DMS 273 treated with DMSO at 0.1 percent for 48 hours (cell line): ENCODE measurements at regions not wholly inside any gene's neighbourhood (a gene's known extent, or its start where the extent isn't known, plus 50 kb on each side); places are given as distances from the start of the nearest gene placed in this dataset.

Source experiments
- DNase-seq: peaks from one replicate; lab custom pipeline; 2025; lab: John Stamatoyannopoulos, UW

GRCh38 chr18:40558706-40559392, 1396.2 kb upstream of the PIK3C3 start:
- no peak for DNase-seq

GRCh38 chr18:40555914-40556313, 1399.1 kb upstream of the PIK3C3 start:
- no peak for DNase-seq

- DNase-seq = no peak
These were observed 1402.0 kb upstream of the PIK3C3 start for GRCh38 chr18:40553029-40553428.

GRCh38 chr18:40546875-40547274, 1408.2 kb upstream of the PIK3C3 start:
- no peak for DNase-seq

GRCh38 chr18:40534723-40535122, 1420.3 kb upstream of the PIK3C3 start:
- no peak for DNase-seq

GRCh38 chr18:40532046-40532445, 1423.0 kb upstream of the PIK3C3 start:
- DNase-seq = no peak

- DNase-seq = no peak
These were observed 1424.0 kb upstream of the PIK3C3 start for GRCh38 chr18:40531051-40531450.

- no peak for DNase-seq
These were observed 1425.6 kb upstream of the PIK3C3 start for GRCh38 chr18:40529478-40529877.

GRCh38 chr18:40524881-40525280, 1430.2 kb upstream of the PIK3C3 start:
- DNase-seq = no peak

GRCh38 chr18:40523287-40523686, 1431.7 kb upstream of the PIK3C3 start:
- DNase-seq = no peak

- no peak for DNase-seq
These were observed 1454.0 kb upstream of the PIK3C3 start for GRCh38 chr18:40501026-40501425.

GRCh38 chr18:40494603-40495002, 1460.4 kb upstream of the PIK3C3 start:
- DNase-seq = no peak

GRCh38 chr18:40493316-40493715, 1461.7 kb upstream of the PIK3C3 start:
- DNase-seq = no peak

- DNase-seq = no peak
These were observed 1465.7 kb upstream of the PIK3C3 start for GRCh38 chr18:40489301-40489700.

- DNase-seq = no peak
These were observed 1469.7 kb upstream of the PIK3C3 start for GRCh38 chr18:40485318-40485717.

- DNase-seq = no peak
These were observed 1481.6 kb upstream of the PIK3C3 start for GRCh38 chr18:40473221-40474029.

GRCh38 chr18:40470723-40471122, 1484.3 kb upstream of the PIK3C3 start:
- no peak for DNase-seq

GRCh38 chr18:40469851-40470250, 1485.2 kb upstream of the PIK3C3 start:
- DNase-seq = no peak

GRCh38 chr18:40469316-40469715, 1485.7 kb upstream of the PIK3C3 start:
- DNase-seq = no peak

- DNase-seq = no peak
These were observed 1491.0 kb upstream of the PIK3C3 start for GRCh38 chr18:40464032-40464431.

GRCh38 chr18:40453903-40454302, 1501.1 kb upstream of the PIK3C3 start:
- no peak for DNase-seq

GRCh38 chr18:40452599-40452998, 1502.4 kb upstream of the PIK3C3 start:
- DNase-seq = no peak

GRCh38 chr18:40450751-40451150, 1504.3 kb upstream of the PIK3C3 start:
- DNase-seq = no peak

GRCh38 chr18:40447820-40448219, 1507.2 kb upstream of the PIK3C3 start:
- no peak for DNase-seq
